Keratinocyte (primary cell): ENCODE measurements at regions not wholly inside any gene's neighbourhood (a gene's known extent, or its start where the extent isn't known, plus 50 kb on each side); places are given as distances from the start of the nearest gene placed in this dataset.

Experiments used
- EZH2 ChIP-seq: IDR thresholded peaks from one replicate; pipeline ENCODE4 v1.6.1; 2012; ENCODE audit warnings: inconsistent platforms, mild to moderate bottlenecking, low read length, moderate library complexity
- TF ChIP-seq, protein P1 (sequence below), 3 experiments: IDR thresholded peaks in 1 of 3; conservative IDR thresholded peaks in 1 of 3; optimal IDR thresholded peaks in 1 of 3; 2 replicates in 2 of 3; 3 replicates in 1 of 3; pipeline versions ENCODE3 to v1.5.1; 2011; ENCODE audit warnings: low read length in 3 of 3, mild to moderate bottlenecking in 3 of 3, moderate library complexity in 2 of 3, control low read depth in 1 of 3, inconsistent platforms in 1 of 3; ENCODE audit not compliant: insufficient read depth in 2 of 3; ENCODE audit errors: extremely low read depth in 1 of 3

DNA sequence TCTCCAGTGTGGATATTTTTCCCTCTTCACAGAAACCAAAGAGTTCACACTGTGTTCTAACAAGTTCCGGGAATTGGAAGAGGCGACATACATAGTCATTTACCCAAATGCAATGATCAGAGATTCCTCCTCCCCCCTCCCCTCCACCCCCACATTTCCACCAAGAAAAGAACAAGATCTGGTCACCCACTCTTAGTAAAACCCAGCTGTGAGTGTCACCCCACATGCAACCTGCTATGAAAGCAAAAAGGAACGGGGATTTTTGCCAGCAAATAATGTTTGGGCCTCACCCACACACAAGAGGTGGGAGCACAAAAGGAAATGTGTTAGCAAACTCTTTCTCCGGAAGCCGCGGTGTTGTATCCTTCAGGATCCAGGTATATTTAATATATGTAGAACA, 745.0 kb upstream of the AUTS2 start:
- TF ChIP-seq, protein P1, sequence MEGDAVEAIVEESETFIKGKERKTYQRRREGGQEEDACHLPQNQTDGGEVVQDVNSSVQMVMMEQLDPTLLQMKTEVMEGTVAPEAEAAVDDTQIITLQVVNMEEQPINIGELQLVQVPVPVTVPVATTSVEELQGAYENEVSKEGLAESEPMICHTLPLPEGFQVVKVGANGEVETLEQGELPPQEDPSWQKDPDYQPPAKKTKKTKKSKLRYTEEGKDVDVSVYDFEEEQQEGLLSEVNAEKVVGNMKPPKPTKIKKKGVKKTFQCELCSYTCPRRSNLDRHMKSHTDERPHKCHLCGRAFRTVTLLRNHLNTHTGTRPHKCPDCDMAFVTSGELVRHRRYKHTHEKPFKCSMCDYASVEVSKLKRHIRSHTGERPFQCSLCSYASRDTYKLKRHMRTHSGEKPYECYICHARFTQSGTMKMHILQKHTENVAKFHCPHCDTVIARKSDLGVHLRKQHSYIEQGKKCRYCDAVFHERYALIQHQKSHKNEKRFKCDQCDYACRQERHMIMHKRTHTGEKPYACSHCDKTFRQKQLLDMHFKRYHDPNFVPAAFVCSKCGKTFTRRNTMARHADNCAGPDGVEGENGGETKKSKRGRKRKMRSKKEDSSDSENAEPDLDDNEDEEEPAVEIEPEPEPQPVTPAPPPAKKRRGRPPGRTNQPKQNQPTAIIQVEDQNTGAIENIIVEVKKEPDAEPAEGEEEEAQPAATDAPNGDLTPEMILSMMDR (optimal IDR thresholded peaks at IDR 0.05 in 1 of 3, IDR thresholded peaks at IDR 0.05 in 1 of 3, conservative IDR thresholded peaks at IDR 0.05 in 1 of 3; ENCODE audit: extremely low read depth in 1 of 3, insufficient read depth in 2 of 3, low read length in 3 of 3) = no peak
- no peak for TF ChIP-seq EZH2
